DND-41 (cell line): ENCODE measurements at regions not wholly inside any gene's neighbourhood (a gene's known extent, or its start where the extent isn't known, plus 50 kb on each side); places are given as distances from the start of the nearest gene placed in this dataset.

Experiments
- ATAC-seq: fragments of 200-7000 bp; cut with Tn5 transposase; 3 replicates; pipeline ENCODE4 v1.9.1; 2021; ENCODE audit warnings: low read depth; ENCODE audit not compliant: insufficient read depth
- DNase-seq: peaks from one replicate; pipeline ENCODE4 v3.0.0-alpha.2; 2020
- H2AFZ ChIP-seq: 2 replicates; pipeline ENCODE4 v1.6.0; 2012; ENCODE audit warnings: low read depth, low read length
- H3K27ac ChIP-seq: 2 replicates; pipeline ENCODE4 v1.5.1; 2012; ENCODE audit warnings: low read length, inconsistent platforms
- H3K27me3 ChIP-seq: fragments of 200-600 bp; sonication (generic); 2 replicates; pipeline ENCODE4 v1.6.0; 2012; ENCODE audit warnings: low read length, mild to moderate bottlenecking, inconsistent platforms; ENCODE audit not compliant: insufficient read depth, poor library complexity
- H3K36me3 ChIP-seq: 2 replicates; pipeline ENCODE4 v1.5.1; 2012; ENCODE audit warnings: low read length, inconsistent platforms; ENCODE audit not compliant: insufficient read depth
- H3K4me1 ChIP-seq: 2 replicates; pipeline ENCODE4 v1.5.1; 2012; ENCODE audit warnings: mild to moderate bottlenecking, low read length; ENCODE audit not compliant: insufficient read depth
- H3K4me2 ChIP-seq: 2 replicates; pipeline ENCODE4 v1.6.0; 2012; ENCODE audit warnings: mild to moderate bottlenecking, moderate library complexity, low read length, inconsistent platforms; ENCODE audit not compliant: insufficient read depth
- H3K4me3 ChIP-seq, 2 experiments: fragments of 200-600 bp in 1 of 2; shearing (Covaris generic) in 1 of 2; 2 replicates each; pipeline ENCODE4 v1.5.1; 2012 to 2016; ENCODE audit warnings: inconsistent platforms in 2 of 2, low read length in 2 of 2, mild to moderate bottlenecking in 2 of 2, low read depth in 1 of 2, moderate library complexity in 1 of 2
- H3K79me2 ChIP-seq: 2 replicates; pipeline ENCODE4 v1.6.0; 2012; ENCODE audit warnings: low read length, inconsistent platforms; ENCODE audit not compliant: insufficient read depth
- H3K9ac ChIP-seq: 2 replicates; pipeline ENCODE4 v1.6.0; 2012; ENCODE audit warnings: low read depth, mild to moderate bottlenecking, inconsistent platforms, low read length, moderate library complexity
- H3K9me3 ChIP-seq: 2 replicates; pipeline ENCODE4 v1.5.1; 2012; ENCODE audit warnings: low read length, moderate library complexity, mild to moderate bottlenecking, inconsistent platforms; ENCODE audit not compliant: insufficient read depth, severe bottlenecking
- H4K20me1 ChIP-seq: 2 replicates; pipeline ENCODE4 v1.6.0; 2012; ENCODE audit warnings: low read length; ENCODE audit not compliant: insufficient read depth
- EZH2 ChIP-seq: IDR thresholded peaks from 3 replicates; pipeline ENCODE4 v1.6.1; 2012; ENCODE audit warnings: borderline replicate concordance, low read depth, mild to moderate bottlenecking, moderate library complexity, low read length, inconsistent platforms; ENCODE audit not compliant: severe bottlenecking
- TF ChIP-seq, protein P1 (sequence below): IDR thresholded peaks from 2 replicates; pipeline ENCODE4 v1.5.1; 2012; ENCODE audit warnings: borderline replicate concordance, low read length, moderate library complexity, mild to moderate bottlenecking; ENCODE audit not compliant: poor library complexity, severe bottlenecking; ENCODE audit errors: extremely low read depth

DNA sequence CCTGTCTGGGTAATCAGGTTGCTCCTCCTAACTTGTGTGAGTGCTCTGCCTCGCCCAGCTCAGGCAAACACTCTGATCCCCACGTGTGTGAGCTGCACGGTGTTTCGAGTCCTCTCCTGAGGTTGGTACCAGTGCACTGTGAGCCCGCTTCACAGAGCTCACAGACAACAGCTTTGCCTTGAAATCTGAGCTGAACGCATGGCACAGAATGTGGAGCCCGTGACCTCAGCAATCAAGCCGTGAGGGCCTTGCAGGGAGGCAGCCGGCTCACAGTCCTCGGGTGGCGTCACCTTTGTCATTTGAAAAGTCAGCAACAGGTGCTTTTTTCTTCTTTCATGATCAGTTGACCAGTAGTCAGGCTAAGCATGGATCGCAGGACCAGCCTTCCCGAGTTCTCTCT, 60.2 kb upstream of the ADGRA1 start:
- no peak for ATAC-seq
- Histone ChIP-seq H2AFZ (no peak overlapping the region), H3K4me1 (no peaks in the 10 kb centered on the region), H3K27ac (no peak overlapping the region), H3K4me2 (no peak overlapping the region), H3K9me3 (no peaks in the 10 kb centered on the region), H3K27me3 (no peaks in the 10 kb centered on the region), H3K9ac (no peak overlapping the region), H3K79me2 (no peaks in the 10 kb centered on the region), H4K20me1 (no peaks in the 10 kb centered on the region), H3K4me3 (no peak overlapping the region), H3K36me3 (no peaks in the 10 kb centered on the region)
- TF ChIP-seq EZH2: no peak
- TF ChIP-seq, protein P1, sequence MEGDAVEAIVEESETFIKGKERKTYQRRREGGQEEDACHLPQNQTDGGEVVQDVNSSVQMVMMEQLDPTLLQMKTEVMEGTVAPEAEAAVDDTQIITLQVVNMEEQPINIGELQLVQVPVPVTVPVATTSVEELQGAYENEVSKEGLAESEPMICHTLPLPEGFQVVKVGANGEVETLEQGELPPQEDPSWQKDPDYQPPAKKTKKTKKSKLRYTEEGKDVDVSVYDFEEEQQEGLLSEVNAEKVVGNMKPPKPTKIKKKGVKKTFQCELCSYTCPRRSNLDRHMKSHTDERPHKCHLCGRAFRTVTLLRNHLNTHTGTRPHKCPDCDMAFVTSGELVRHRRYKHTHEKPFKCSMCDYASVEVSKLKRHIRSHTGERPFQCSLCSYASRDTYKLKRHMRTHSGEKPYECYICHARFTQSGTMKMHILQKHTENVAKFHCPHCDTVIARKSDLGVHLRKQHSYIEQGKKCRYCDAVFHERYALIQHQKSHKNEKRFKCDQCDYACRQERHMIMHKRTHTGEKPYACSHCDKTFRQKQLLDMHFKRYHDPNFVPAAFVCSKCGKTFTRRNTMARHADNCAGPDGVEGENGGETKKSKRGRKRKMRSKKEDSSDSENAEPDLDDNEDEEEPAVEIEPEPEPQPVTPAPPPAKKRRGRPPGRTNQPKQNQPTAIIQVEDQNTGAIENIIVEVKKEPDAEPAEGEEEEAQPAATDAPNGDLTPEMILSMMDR: no peak
- no peak for DNase-seq

DNA sequence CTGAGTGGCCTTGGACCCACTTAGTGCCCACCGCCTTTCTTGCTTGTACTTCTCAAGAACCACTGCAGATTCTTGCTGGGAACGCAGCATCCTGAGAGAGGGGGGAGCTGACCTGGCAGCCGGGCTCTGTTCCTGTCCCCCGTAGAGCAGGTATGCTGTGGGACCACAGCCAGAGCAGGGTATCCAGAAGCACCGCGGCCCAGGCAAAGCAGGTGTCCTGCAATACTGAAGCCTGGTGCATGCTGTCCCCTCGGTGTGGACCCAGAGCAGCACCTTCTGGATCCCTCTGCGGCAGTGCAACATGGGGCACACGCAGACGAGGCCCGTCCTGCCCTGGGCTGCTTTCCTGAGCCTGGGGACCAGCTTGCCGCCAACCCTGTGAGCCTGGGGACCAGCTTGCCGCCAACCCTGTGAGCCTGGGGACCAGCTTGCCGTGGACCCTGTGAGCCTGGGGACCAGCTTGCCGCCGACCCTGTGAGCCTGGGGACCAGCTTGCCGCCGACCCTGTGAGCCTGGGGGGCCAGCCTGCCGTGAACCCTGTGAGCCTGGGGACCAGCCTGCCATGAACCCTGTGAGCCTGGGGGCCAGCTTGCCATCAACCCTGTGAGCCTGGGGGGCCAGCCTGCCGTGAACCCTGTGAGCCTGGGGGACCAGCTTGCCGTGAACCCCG, 60.9 kb upstream of the ADGRA1 start:
- Histone ChIP-seq H3K4me3 (no peak overlapping the region), H3K4me2 (no peak overlapping the region), H2AFZ (no peak overlapping the region), H3K9ac (no peak overlapping the region), H3K27me3 (no peaks in the 10 kb centered on the region), H3K27ac (no peak overlapping the region), H3K9me3 (no peaks in the 10 kb centered on the region), H3K79me2 (no peaks in the 10 kb centered on the region), H4K20me1 (no peaks in the 10 kb centered on the region), H3K4me1 (no peaks in the 10 kb centered on the region), H3K36me3 (no peaks in the 10 kb centered on the region)
- ATAC-seq (no peak), DNase-seq (no peak)
- TF ChIP-seq, protein P1: no peak
- TF ChIP-seq EZH2: no peak

DNA sequence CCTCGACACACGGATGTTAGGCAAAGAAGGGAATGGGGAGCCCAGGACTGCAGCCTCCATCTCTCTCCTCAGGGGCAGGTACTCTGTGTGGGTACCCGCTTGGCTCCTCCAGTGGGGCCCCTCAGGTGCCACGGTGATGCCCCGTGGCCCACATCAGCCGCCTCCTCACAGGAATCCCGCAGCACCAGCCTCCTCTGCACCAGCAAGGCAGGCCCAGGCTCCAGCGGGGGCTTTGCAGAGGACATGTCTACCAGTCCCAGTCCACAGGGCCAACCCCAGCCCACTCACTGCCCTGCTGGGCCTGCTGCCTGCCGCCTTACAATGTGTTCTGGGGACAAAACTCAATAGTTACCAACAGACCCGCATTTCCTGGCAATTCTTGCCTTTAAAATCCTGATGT, 61.6 kb upstream of the ADGRA1 start:
- H4K20me1 ChIP-seq: no peaks in the 10 kb centered on the region
- H3K27me3 ChIP-seq: no peaks in the 10 kb centered on the region
- no peaks in the 10 kb centered on the region for H3K79me2 ChIP-seq
- no peak overlapping the region for H2AFZ ChIP-seq
- TF ChIP-seq EZH2: no peak
- H3K4me2 ChIP-seq: no peak overlapping the region
- no peaks in the 10 kb centered on the region for H3K9me3 ChIP-seq
- H3K9ac ChIP-seq: no peak overlapping the region
- no peaks in the 10 kb centered on the region for H3K36me3 ChIP-seq
- no peaks in the 10 kb centered on the region for H3K4me1 ChIP-seq
- H3K4me3 ChIP-seq: no peak overlapping the region
- no peak for DNase-seq
- no peak overlapping the region for H3K27ac ChIP-seq
- no peak for ATAC-seq

DNA sequence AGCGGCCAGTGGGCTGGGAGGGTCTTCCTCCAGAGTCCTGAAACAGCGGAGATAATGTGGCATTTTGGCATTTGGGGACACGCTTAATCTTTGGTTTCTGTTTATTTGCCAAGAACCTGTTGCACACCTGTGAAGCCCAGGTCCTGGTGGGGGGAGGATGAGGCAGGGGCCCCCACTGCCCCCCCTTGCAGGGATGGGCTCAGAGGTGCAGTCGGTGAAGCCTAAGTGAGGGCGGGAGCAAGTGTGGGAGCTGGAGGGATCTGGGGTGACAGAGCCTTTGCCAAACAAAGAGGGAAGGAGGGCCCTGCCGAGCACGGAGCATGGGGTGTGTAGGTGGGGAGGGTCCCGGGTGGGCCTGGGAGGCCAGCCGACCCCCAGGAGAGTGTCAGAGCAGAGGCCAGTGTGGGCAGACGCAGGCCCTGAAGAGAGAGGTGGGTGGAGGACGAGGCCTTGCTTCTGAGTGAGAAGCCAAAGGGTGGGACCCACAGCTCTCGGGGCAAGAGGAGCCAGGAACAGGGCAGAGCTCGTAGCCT, 62.1 kb upstream of the ADGRA1 start:
- no peaks in the 10 kb centered on the region for H3K36me3 ChIP-seq
- H3K27ac ChIP-seq: no peak overlapping the region
- H3K79me2 ChIP-seq: no peaks in the 10 kb centered on the region
- no peak for TF ChIP-seq EZH2
- TF ChIP-seq, protein P1: no peak
- no peaks in the 10 kb centered on the region for H4K20me1 ChIP-seq
- no peak overlapping the region for H3K4me3 ChIP-seq
- H3K9me3 ChIP-seq: no peaks in the 10 kb centered on the region
- no peaks in the 10 kb centered on the region for H3K4me1 ChIP-seq
- DNase-seq (no peak), ATAC-seq (no peak)
- no peak overlapping the region for H3K9ac ChIP-seq
- no peaks in the 10 kb centered on the region for H3K27me3 ChIP-seq
- no peak overlapping the region for H3K4me2 ChIP-seq
- no peak overlapping the region for H2AFZ ChIP-seq
